Nephron progenitor cell (in vitro differentiated cells): ENCODE measurements at regions not wholly inside any gene's neighbourhood (a gene's known extent, or its start where the extent isn't known, plus 50 kb on each side); places are given as distances from the start of the nearest gene placed in this dataset.

Experiments used
- DNase-seq: peaks from one replicate; pipeline ENCODE4 v3.0.0; 2021
- H3K27ac Mint-ChIP-seq: 2 replicates; pipeline ENCODE4 v1.8.0; 2021; ENCODE audit warnings: mild to moderate bottlenecking, moderate library complexity, mixed read lengths
- H3K27me3 Mint-ChIP-seq: 2 replicates; pipeline ENCODE4 v1.8.0; 2021; ENCODE audit warnings: mild to moderate bottlenecking, low read depth, mixed read lengths; ENCODE audit not compliant: poor library complexity
- H3K36me3 Mint-ChIP-seq: 2 replicates; pipeline ENCODE4 v1.8.0; 2021; ENCODE audit warnings: low read depth, mixed read lengths
- H3K4me1 Mint-ChIP-seq: 2 replicates; pipeline ENCODE4 v1.8.0; 2021; ENCODE audit warnings: mixed read lengths
- H3K4me3 Mint-ChIP-seq: 2 replicates; pipeline ENCODE4 v1.8.0; 2021; ENCODE audit warnings: mild to moderate bottlenecking, moderate library complexity, mixed read lengths
- H3K9me3 Mint-ChIP-seq: 2 replicates; pipeline ENCODE4 v1.8.0; 2021; ENCODE audit warnings: mild to moderate bottlenecking, moderate library complexity, mixed read lengths
- TF ChIP-seq, protein P1 (sequence below): fragments of 200-600 bp; sonication (generic); IDR thresholded peaks from 2 replicates; pipeline ENCODE4 v1.5.0; 2021; ENCODE audit warnings: antibody characterized with exemption

DNA sequence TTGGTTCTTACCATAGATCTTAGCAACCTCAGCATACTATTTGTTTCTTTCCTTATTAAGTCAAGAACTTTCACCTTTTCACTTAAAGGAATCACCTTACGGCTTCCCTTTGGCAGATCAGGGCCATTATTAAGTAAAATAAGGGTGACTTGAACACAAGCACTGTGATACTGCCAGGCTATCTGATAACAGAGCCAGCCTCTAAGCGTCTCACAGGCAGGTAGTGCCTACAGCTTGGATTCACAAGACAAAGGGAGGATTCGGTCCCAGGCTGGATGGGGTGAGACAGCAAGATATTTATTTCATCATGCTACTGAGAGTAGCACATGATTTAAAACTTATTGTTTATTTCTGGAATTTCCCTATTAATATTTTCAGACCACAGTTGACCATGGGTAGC, 218.6 kb downstream of the FOXO1 start:
- Mint-ChIP-seq H3K4me3 (no peak overlapping the region), H3K27ac (no peak overlapping the region), H3K9me3 (peaks cover 25% of the 10 kb centered on the region), H3K27me3 (peaks cover 9% of the 10 kb centered on the region), H3K4me1 (peaks cover 5% of the 10 kb centered on the region), H3K36me3 (peaks cover 11% of the 10 kb centered on the region)
- DNase-seq: no peak
- TF ChIP-seq, protein P1, sequence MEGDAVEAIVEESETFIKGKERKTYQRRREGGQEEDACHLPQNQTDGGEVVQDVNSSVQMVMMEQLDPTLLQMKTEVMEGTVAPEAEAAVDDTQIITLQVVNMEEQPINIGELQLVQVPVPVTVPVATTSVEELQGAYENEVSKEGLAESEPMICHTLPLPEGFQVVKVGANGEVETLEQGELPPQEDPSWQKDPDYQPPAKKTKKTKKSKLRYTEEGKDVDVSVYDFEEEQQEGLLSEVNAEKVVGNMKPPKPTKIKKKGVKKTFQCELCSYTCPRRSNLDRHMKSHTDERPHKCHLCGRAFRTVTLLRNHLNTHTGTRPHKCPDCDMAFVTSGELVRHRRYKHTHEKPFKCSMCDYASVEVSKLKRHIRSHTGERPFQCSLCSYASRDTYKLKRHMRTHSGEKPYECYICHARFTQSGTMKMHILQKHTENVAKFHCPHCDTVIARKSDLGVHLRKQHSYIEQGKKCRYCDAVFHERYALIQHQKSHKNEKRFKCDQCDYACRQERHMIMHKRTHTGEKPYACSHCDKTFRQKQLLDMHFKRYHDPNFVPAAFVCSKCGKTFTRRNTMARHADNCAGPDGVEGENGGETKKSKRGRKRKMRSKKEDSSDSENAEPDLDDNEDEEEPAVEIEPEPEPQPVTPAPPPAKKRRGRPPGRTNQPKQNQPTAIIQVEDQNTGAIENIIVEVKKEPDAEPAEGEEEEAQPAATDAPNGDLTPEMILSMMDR: no peak

DNA sequence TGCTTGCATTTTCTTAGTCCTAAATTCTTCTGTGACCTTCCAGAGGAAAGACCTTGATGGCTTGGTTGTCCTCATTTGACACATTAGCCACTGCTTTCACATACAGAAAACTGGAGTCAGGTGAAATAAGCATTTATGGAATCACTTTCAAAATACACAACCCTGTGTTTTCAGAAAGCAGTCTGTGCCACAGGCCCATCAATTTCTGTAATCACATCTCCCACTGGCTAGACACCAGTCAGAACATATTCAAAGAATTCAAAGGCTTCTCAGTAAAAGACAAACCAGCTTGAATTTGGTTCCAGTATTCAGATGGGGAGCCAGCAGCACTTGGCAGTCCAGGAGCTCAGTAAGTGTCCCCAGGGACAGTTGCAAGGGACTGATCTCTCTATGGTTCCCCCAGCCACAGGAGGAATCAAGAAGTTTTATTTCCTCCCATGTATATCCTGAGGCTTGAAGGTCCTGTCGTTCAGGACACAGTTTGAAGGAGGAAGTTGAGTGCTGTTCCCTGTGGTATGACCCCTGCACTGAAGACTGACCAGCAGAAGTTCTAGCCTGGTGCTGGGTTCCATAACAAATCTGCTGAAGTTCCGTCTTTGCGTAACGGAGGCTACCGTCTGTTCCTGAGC, 214.3 kb downstream of the FOXO1 start:
- DNase-seq: no peak
- peaks cover 6% of the 10 kb centered on the region for H3K27me3 Mint-ChIP-seq
- TF ChIP-seq, protein P1: no peak
- no peaks in the 10 kb centered on the region for H3K4me1 Mint-ChIP-seq
- H3K27ac Mint-ChIP-seq: no peak overlapping the region
- peaks cover 5% of the 10 kb centered on the region for H3K36me3 Mint-ChIP-seq
- H3K4me3 Mint-ChIP-seq: no peak overlapping the region
- peaks cover 14% of the 10 kb centered on the region for H3K9me3 Mint-ChIP-seq

- TF ChIP-seq, protein P1: no peak
- no peak for DNase-seq
These were observed 213.6 kb downstream of the FOXO1 start for GRCh38 chr13:40452741-40453334.

DNA sequence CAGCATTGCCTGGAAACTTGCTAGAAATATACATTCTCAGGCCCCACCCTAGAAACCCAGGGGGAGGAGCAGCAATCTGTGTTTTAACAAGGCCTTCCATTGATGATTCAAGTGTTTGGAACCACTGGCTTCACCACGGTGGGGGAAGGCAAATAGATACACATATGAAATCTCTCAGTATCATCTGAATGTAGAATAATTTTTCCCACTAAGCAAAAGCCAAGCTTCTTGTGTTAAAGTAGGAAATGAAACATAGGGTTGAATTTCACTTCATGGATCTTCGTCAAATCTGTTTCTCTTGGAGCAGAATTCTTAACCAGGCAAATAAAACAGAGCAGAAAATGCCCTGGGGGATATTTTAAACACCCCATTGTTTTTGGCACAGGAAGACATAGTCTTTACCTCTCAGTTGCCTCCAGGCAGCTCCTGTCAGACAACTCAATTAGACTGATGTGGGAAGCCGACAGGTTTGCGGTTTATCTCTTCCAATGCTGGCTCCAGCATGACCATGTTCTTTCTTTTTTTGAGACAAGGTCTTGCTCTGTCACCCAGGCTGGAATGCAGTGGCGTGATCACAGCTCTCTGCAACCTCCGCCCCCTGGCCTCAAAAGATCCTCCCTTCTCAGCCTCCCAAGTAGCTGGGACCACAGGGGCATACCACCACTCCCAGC, 213.0 kb downstream of the FOXO1 start:
- Mint-ChIP-seq H3K36me3 (peaks cover 5% of the 10 kb centered on the region), H3K4me1 (peaks cover 13% of the 10 kb centered on the region), H3K4me3 (no peak overlapping the region), H3K27ac (no peak overlapping the region), H3K27me3 (peaks cover 6% of the 10 kb centered on the region), H3K9me3 (peaks cover 14% of the 10 kb centered on the region)
- TF ChIP-seq, protein P1: no peak
- no peak for DNase-seq

More at GRCh38 chr13:40452741-40453334, 213.6 kb downstream of the FOXO1 start:
- Mint-ChIP-seq H3K9me3 (peaks cover 14% of the 10 kb centered on the region), H3K27ac (no peak overlapping the region), H3K36me3 (peaks cover 5% of the 10 kb centered on the region), H3K4me1 (peaks cover 6% of the 10 kb centered on the region), H3K4me3 (no peak overlapping the region), H3K27me3 (peaks cover 6% of the 10 kb centered on the region)

GRCh38 chr13:40456397-40456953, 210.0 kb downstream of the FOXO1 start:
- TF ChIP-seq, protein P1: no peak
- no peak overlapping the region for H3K4me3 Mint-ChIP-seq
- peaks cover 21% of the 10 kb centered on the region for H3K4me1 Mint-ChIP-seq
- no peaks in the 10 kb centered on the region for H3K36me3 Mint-ChIP-seq
- no peaks in the 10 kb centered on the region for H3K27me3 Mint-ChIP-seq
- no peak overlapping the region for H3K27ac Mint-ChIP-seq
- no peak for DNase-seq
- peaks cover 13% of the 10 kb centered on the region for H3K9me3 Mint-ChIP-seq
